ENCODE measurements at regions not wholly inside any gene's neighbourhood (a gene's known extent, or its start where the extent isn't known, plus 50 kb on each side); places are given as distances from the start of the nearest gene placed in this dataset.

DNA sequence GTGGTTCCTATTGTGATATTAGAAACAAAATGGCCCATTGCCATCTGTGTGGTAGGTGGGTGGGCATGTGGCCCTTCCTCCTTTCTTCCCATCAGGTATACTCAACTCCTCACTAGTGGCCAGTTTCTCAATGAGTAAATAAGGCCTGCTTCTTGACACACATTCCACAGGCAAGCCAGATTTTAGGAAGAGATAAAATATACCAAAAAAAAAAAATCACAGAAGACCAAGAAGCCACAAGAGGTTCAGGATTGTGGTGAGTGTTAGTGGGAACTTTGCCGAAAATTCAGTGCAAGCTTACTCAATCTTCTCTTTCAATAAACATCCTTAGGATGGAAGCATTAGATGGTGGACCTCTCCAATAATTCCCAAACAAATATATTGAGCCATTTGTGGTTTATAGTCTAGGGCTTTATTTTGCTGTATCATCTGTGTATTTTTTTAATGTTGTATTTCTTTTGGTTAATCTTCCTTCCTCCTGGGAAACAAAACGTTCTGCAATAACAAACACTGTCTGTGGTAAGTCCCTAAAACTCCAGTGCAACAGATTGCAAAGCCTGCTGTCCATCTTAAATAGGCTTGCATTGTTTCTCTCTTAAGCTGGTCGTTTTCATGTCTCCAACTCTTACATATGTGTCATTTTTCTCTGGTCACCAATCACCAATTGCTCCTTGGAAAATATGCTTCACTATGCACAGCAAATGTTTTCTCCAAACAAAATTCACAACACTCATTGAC, 289.9 kb upstream of the KITLG start:
- TF ChIP-seq EZH2 (IDR thresholded peaks at IDR 0.05) = no peak
- no peak for TF ChIP-seq POLR2AphosphoS5 (IDR thresholded peaks at IDR 0.05; ENCODE audit: borderline replicate concordance, low read depth, low read length)
- TF ChIP-seq FOXP2 (optimal IDR thresholded peaks at IDR 0.05; ENCODE audit: control extremely low read depth, extremely low read length, insufficient read depth) = no peak

Measured in SK-N-MC (cell line).